ENCODE measurements at regions not wholly inside any gene's neighbourhood (a gene's known extent, or its start where the extent isn't known, plus 50 kb on each side); places are given as distances from the start of the nearest gene placed in this dataset.

- intact Hi-C loops (cut with DNase I) = no loop called here
These were observed 96.4 kb downstream of the GATA6 start for GRCh38 chr18:22265838-22266237.

DNA sequence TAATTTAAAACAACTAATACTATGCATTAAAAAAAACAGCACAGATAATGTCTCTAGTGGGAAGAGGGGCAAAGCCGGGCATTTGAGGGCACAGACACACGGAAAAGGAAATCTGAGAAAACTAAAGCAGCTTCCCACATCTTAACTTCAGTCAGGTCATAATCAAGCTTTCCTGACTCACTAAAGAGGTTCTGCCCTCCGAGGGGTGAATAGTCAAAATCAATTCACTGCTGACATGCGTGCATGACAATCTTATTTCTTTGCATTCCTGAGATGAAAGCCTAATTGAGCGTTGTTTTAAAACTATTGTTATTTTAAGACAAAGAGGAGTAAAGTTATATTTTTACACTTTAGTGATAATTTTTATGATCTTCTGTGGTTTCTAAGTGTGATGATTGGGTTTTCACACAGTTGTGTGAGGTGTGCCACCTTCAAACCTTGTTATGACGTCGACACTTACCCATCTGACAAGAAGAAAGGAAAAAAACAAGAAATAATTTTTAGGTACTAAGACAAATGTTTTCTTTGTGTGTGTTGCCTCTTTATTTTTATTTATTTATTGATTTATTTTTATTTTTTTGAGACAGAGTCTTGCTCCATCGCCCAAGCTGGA is 90.9 kb downstream of the GATA6 start:
- Histone ChIP-seq H3K9me3 (ENCODE audit: control insufficient read depth, low read length) (no peaks in the 10 kb centered on the region), H3K4me1 (ENCODE audit: control insufficient read depth in 1 of 2, insufficient read depth in 2 of 2, low read length in 2 of 2) (no peaks in the 10 kb centered on the region), H3K27ac (ENCODE audit: low read depth in 1 of 2, low read length in 2 of 2) (no peak overlapping the region), H3K4me3 (ENCODE audit: low read length in 2 of 2) (no peak overlapping the region), H3K36me3 (ENCODE audit: control insufficient read depth in 1 of 2, insufficient read depth in 2 of 2, low read length in 1 of 2) (no peaks in the 10 kb centered on the region), H3K27me3 (ENCODE audit: control insufficient read depth in 1 of 2, insufficient read depth in 2 of 2, low read length in 1 of 2) (no peaks in the 10 kb centered on the region)
- intact Hi-C loops (cut with DNase I) = no loop called here
- ATAC-seq (ENCODE audit: low FRiP score) (no peak), DNase-seq (no peak)
- WGBS, 2 donors = 87 to 89% methylated on average over 8 of the region's 8 CpGs

More at GRCh38 chr18:22265838-22266237, 96.4 kb downstream of the GATA6 start:
- Histone ChIP-seq H3K36me3 (ENCODE audit: control insufficient read depth in 1 of 2, insufficient read depth in 2 of 2, low read length in 1 of 2) (no peaks in the 10 kb centered on the region), H3K4me1 (ENCODE audit: control insufficient read depth in 1 of 2, insufficient read depth in 2 of 2, low read length in 2 of 2) (no peaks in the 10 kb centered on the region), H3K4me3 (ENCODE audit: low read length in 2 of 2) (no peak overlapping the region), H3K27me3 (ENCODE audit: control insufficient read depth in 1 of 2, insufficient read depth in 2 of 2, low read length in 1 of 2) (no peaks in the 10 kb centered on the region), H3K27ac (ENCODE audit: low read depth in 1 of 2, low read length in 2 of 2) (no peak overlapping the region), H3K9me3 (ENCODE audit: control insufficient read depth, low read length) (no peaks in the 10 kb centered on the region)
- no peak for DNase-seq
- 96% methylated on average over 4 of the region's 4 CpGs for WGBS, 2 donors
- no peak for ATAC-seq (ENCODE audit: low FRiP score)

DNA sequence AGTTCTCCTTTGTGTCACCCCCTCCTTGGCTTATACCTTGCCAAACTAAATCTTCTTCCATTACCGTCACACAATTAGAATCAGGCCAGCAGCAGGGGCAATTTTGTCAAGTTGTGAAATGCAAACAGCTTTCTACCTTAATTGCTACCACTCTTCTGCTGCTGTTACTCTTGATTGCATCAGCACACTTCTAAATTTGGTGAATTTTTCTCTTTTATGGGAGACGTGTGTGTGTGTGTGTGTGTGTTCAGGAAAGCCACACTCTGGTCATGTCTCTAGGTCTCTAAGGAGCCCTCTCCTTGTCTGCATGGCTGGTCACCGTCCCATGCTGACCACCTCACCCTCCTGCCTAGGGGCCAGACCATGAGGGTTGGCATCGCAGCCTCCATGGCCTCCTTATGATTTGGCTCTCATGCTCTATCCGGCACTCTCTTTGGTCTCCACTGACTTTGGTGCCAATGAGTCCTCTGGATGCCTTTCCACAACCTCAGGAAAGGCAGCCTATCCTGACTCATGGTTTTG is 87.7 kb downstream of the GATA6 start:
- WGBS, 2 donors = 72 to 76% methylated on average over 5 of the region's 5 CpGs
- H3K9me3 ChIP-seq (ENCODE audit: control insufficient read depth, low read length) = no peaks in the 10 kb centered on the region
- H3K36me3 ChIP-seq (ENCODE audit: control insufficient read depth in 1 of 2, insufficient read depth in 2 of 2, low read length in 1 of 2) = no peaks in the 10 kb centered on the region
- H3K27ac ChIP-seq (ENCODE audit: low read depth in 1 of 2, low read length in 2 of 2) = no peak overlapping the region
- no peaks in the 10 kb centered on the region for H3K4me1 ChIP-seq (ENCODE audit: control insufficient read depth in 1 of 2, insufficient read depth in 2 of 2, low read length in 2 of 2)
- H3K4me3 ChIP-seq (ENCODE audit: low read length in 2 of 2) = no peak overlapping the region
- no peaks in the 10 kb centered on the region for H3K27me3 ChIP-seq (ENCODE audit: control insufficient read depth in 1 of 2, insufficient read depth in 2 of 2, low read length in 1 of 2)
- intact Hi-C loops (cut with DNase I) = no loop called here
- no peak for ATAC-seq (ENCODE audit: low FRiP score)
- no peak for DNase-seq

DNA sequence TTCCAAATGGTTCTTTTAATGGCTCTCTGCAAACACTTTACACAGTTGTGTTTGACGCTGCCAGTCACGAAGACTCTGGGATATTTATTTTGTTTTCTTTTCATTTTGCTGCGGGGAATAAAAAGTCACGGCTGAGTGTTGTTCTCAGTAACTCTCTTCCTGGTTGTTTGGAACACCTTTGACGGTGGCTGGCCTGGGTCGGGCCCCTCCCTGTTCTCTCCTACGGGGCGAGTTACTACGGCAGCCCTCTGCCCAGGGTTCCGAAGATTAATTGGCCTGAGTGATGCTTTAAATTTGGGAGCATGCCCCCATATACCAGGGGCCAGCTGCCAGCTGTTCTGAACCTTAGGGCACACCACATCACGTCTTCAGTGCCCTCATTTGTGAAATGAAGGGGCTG is 84.7 kb downstream of the GATA6 start:
- H3K9me3 ChIP-seq (ENCODE audit: control insufficient read depth, low read length) = no peaks in the 10 kb centered on the region
- H3K27ac ChIP-seq (ENCODE audit: low read depth in 1 of 2, low read length in 2 of 2) = no peak overlapping the region
- no peaks in the 10 kb centered on the region for H3K4me1 ChIP-seq (ENCODE audit: control insufficient read depth in 1 of 2, insufficient read depth in 2 of 2, low read length in 2 of 2)
- H3K36me3 ChIP-seq (ENCODE audit: control insufficient read depth in 1 of 2, insufficient read depth in 2 of 2, low read length in 1 of 2) = no peaks in the 10 kb centered on the region
- no peaks in the 10 kb centered on the region for H3K27me3 ChIP-seq (ENCODE audit: control insufficient read depth in 1 of 2, insufficient read depth in 2 of 2, low read length in 1 of 2)
- WGBS, 2 donors = 54 to 64% methylated on average over 11 of the region's 11 CpGs
- ATAC-seq (ENCODE audit: low FRiP score) = no peak
- no peak overlapping the region for H3K4me3 ChIP-seq (ENCODE audit: low read length in 2 of 2)
- no peak for DNase-seq
- intact Hi-C loops (cut with DNase I) = no loop called here

- H3K36me3 ChIP-seq (ENCODE audit: control insufficient read depth in 1 of 2, insufficient read depth in 2 of 2, low read length in 1 of 2) = no peaks in the 10 kb centered on the region
- ATAC-seq (ENCODE audit: low FRiP score) (peak; percentile 30), DNase-seq (no peak)
- intact Hi-C loops (cut with DNase I) = no loop called here
- 58 to 71% methylated on average over 9 of the region's 9 CpGs for WGBS, 2 donors
- H3K9me3 ChIP-seq (ENCODE audit: control insufficient read depth, low read length) = no peaks in the 10 kb centered on the region
- no peak overlapping the region for H3K4me3 ChIP-seq (ENCODE audit: low read length in 2 of 2)
- H3K4me1 ChIP-seq (ENCODE audit: control insufficient read depth in 1 of 2, insufficient read depth in 2 of 2, low read length in 2 of 2) = no peaks in the 10 kb centered on the region
- H3K27me3 ChIP-seq (ENCODE audit: control insufficient read depth in 1 of 2, insufficient read depth in 2 of 2, low read length in 1 of 2) = no peaks in the 10 kb centered on the region
- H3K27ac ChIP-seq (ENCODE audit: low read depth in 1 of 2, low read length in 2 of 2) = no peak overlapping the region
These were observed 84.3 kb downstream of the GATA6 start for GRCh38 chr18:22253676-22254075.

GRCh38 chr18:22253156-22253555 is 83.8 kb downstream of the GATA6 start:
- no peaks in the 10 kb centered on the region for H3K27me3 ChIP-seq (ENCODE audit: control insufficient read depth in 1 of 2, insufficient read depth in 2 of 2, low read length in 1 of 2)
- no peak for DNase-seq
- no peak overlapping the region for H3K4me3 ChIP-seq (ENCODE audit: low read length in 2 of 2)
- no peaks in the 10 kb centered on the region for H3K4me1 ChIP-seq (ENCODE audit: control insufficient read depth in 1 of 2, insufficient read depth in 2 of 2, low read length in 2 of 2)
- H3K27ac ChIP-seq (ENCODE audit: low read depth in 1 of 2, low read length in 2 of 2) = no peak overlapping the region
- 88 to 91% methylated on average over 5 of the region's 5 CpGs for WGBS, 2 donors
- no peaks in the 10 kb centered on the region for H3K36me3 ChIP-seq (ENCODE audit: control insufficient read depth in 1 of 2, insufficient read depth in 2 of 2, low read length in 1 of 2)
- no peak for ATAC-seq (ENCODE audit: low FRiP score)
- intact Hi-C loops (cut with DNase I) = no loop called here
- H3K9me3 ChIP-seq (ENCODE audit: control insufficient read depth, low read length) = no peaks in the 10 kb centered on the region
